HEK293 (cell line): ENCODE measurements at regions not wholly inside any gene's neighbourhood (a gene's known extent, or its start where the extent isn't known, plus 50 kb on each side); places are given as distances from the start of the nearest gene placed in this dataset.

Source experiments
- CTCF ChIA-PET: fragments of 350-600 bp; formaldehyde crosslinking; extraction: SDS; loops from one replicate; lab custom pipeline; 2021; ENCODE audit warnings: antibody characterized with exemption; lab: Yijun Ruan, JAX
- POLR2A ChIA-PET: fragments of 300-600 bp; formaldehyde crosslinking; extraction: SDS; loops from one replicate; lab custom pipeline; 2020; ENCODE audit warnings: antibody characterized with exemption, inconsistent platforms; lab: Yijun Ruan, JAX
- H3K27ac ChIP-seq: fragments of 200-500 bp; sonication (Bioruptor generic); 2 replicates; pipeline ENCODE4 v1.5.1; 2014; ENCODE audit warnings: low read depth, low read length, control low read depth, inconsistent platforms; ENCODE audit errors: extremely low read depth
- H3K36me3 ChIP-seq, 2 experiments: fragments of 200-500 bp in 1 of 2; sonication (Bioruptor generic) in 1 of 2; 1 replicate in 1 of 2; 2 replicates in 1 of 2; pipeline ENCODE4 v1.5.1; 2014 to 2017; ENCODE audit warnings: inconsistent platforms in 2 of 2, low read length in 2 of 2; ENCODE audit not compliant: control insufficient read depth in 2 of 2, insufficient read depth in 1 of 2
- H3K4me1 ChIP-seq: fragments of 200-500 bp; sonication (Bioruptor generic); 2 replicates; pipeline ENCODE4 v1.5.1; 2014; ENCODE audit warnings: mild to moderate bottlenecking, low read length, inconsistent platforms; ENCODE audit not compliant: control insufficient read depth, insufficient read depth
- H3K4me3 ChIP-seq: 2 replicates; pipeline ENCODE4 v1.5.1; 2011; ENCODE audit warnings: low read depth, mild to moderate bottlenecking, control low read depth, low read length, moderate library complexity
- H3K9me3 ChIP-seq: fragments of 200-500 bp; sonication (Bioruptor generic); 2 replicates; pipeline ENCODE4 v1.5.1; 2014; ENCODE audit warnings: low read depth, low read length, inconsistent platforms; ENCODE audit not compliant: control insufficient read depth, insufficient read depth
- GLIS1 ChIP-seq: fragments of 450-650 bp; formaldehyde crosslinking; IDR thresholded peaks from 2 replicates; pipeline ENCODE4 v1.5.1; 2016; ENCODE audit warnings: missing biosample characterization, missing genetic modification characterization
- HOXD13 ChIP-seq: sonication (generic); formaldehyde crosslinking; IDR thresholded peaks from 2 replicates; pipeline ENCODE4 v1.8.0; 2022; ENCODE audit warnings: missing genetic modification reagents, borderline replicate concordance
- KLF17 ChIP-seq: fragments of 450-650 bp; formaldehyde crosslinking; IDR thresholded peaks from 2 replicates; pipeline ENCODE4 v1.5.1; 2016; ENCODE audit warnings: missing biosample characterization, missing genetic modification characterization
- ZBTB1 ChIP-seq: fragments of 450-650 bp; formaldehyde crosslinking; IDR thresholded peaks from 2 replicates; pipeline ENCODE4 v1.5.1; 2016; ENCODE audit warnings: missing biosample characterization, missing genetic modification characterization
- ZFHX2 ChIP-seq: fragments of 450-650 bp; formaldehyde crosslinking; conservative IDR thresholded peaks from 2 replicates; pipeline ENCODE4 v1.5.1; 2016; ENCODE audit warnings: missing biosample characterization, missing genetic modification characterization
- ZFP69B ChIP-seq: fragments of 450-650 bp; formaldehyde crosslinking; IDR thresholded peaks from 2 replicates; pipeline ENCODE4 v1.5.1; 2016; ENCODE audit warnings: missing biosample characterization, missing genetic modification characterization
- ZNF140 ChIP-seq: fragments of 450-650 bp; formaldehyde crosslinking; IDR thresholded peaks from 2 replicates; pipeline ENCODE4 v1.5.1; 2016; ENCODE audit warnings: missing biosample characterization, missing genetic modification characterization
- ZNF214 ChIP-seq: fragments of 450-650 bp; formaldehyde crosslinking; IDR thresholded peaks from 2 replicates; pipeline ENCODE4 v1.5.1; 2017; ENCODE audit warnings: missing biosample characterization, mild to moderate bottlenecking, missing genetic modification characterization, borderline replicate concordance
- ZNF292 ChIP-seq: fragments of 450-650 bp; formaldehyde crosslinking; IDR thresholded peaks from 2 replicates; pipeline ENCODE4 v1.5.1; 2016; ENCODE audit warnings: low read depth, missing biosample characterization, missing genetic modification characterization, borderline replicate concordance
- ZNF341 ChIP-seq: fragments of 450-650 bp; formaldehyde crosslinking; IDR thresholded peaks from 2 replicates; pipeline ENCODE4; 2016; ENCODE audit warnings: low read depth, missing biosample characterization, missing genetic modification characterization
- ZNF354C ChIP-seq: fragments of 450-650 bp; formaldehyde crosslinking; IDR thresholded peaks from 2 replicates; pipeline ENCODE4 v1.5.1; 2016; ENCODE audit warnings: missing biosample characterization, missing genetic modification characterization, low read depth, borderline replicate concordance
- ZNF37A ChIP-seq: fragments of 450-650 bp; IDR thresholded peaks from 2 replicates; pipeline ENCODE4 v1.5.1; 2018; ENCODE audit warnings: missing biosample characterization, missing genetic modification characterization
- ZNF510 ChIP-seq: fragments of 450-650 bp; formaldehyde crosslinking; IDR thresholded peaks from 2 replicates; pipeline ENCODE4 v1.5.1; 2018; ENCODE audit warnings: mild to moderate bottlenecking, missing genetic modification characterization, missing biosample characterization; ENCODE audit not compliant: insufficient replicate concordance
- ZNF530 ChIP-seq: fragments of 450-650 bp; formaldehyde crosslinking; IDR thresholded peaks from 2 replicates; pipeline ENCODE4 v1.5.1; 2016; ENCODE audit warnings: low read depth, missing biosample characterization, missing genetic modification characterization
- ZNF664 ChIP-seq: fragments of 450-650 bp; formaldehyde crosslinking; IDR thresholded peaks from 2 replicates; pipeline ENCODE4 v1.5.1; 2016; ENCODE audit warnings: missing biosample characterization, missing genetic modification characterization
- TF ChIP-seq, protein P1 (sequence below): fragments of 450-650 bp; formaldehyde crosslinking; IDR thresholded peaks from 2 replicates; pipeline ENCODE4 v1.5.1; 2016; ENCODE audit warnings: missing biosample characterization, missing genetic modification characterization, low read depth
- TF ChIP-seq, protein P2 (sequence below): fragments of 450-650 bp; formaldehyde crosslinking; IDR thresholded peaks from 2 replicates; pipeline ENCODE4 v1.5.1; 2016; ENCODE audit warnings: missing biosample characterization, missing genetic modification characterization
- TF ChIP-seq, protein P3 (sequence below): fragments of 450-650 bp; formaldehyde crosslinking; IDR thresholded peaks from 2 replicates; pipeline ENCODE4 v1.5.0; 2017; ENCODE audit warnings: missing biosample characterization, missing genetic modification characterization, borderline replicate concordance

DNA sequence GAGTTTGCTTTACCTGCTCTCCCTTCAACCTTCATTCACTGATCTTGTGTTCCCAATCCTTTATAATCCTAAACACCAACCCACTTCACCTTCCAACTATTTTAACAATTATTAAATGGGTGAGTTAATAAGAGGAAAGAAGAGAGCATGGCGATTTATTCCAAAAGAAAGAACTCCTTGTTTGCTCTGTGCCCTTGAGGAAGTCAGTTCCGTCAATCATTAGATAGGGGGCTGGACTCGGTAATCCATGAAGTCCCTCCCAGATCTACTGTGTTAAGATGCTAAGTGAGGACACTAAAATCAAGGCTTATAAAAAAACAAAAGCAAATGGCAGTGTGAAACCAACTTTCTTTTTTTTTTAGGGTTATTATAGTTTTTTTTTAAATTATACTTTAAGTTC lies 589.9 kb downstream of the XIRP2 start (continued):
- TF ChIP-seq, protein P1, sequence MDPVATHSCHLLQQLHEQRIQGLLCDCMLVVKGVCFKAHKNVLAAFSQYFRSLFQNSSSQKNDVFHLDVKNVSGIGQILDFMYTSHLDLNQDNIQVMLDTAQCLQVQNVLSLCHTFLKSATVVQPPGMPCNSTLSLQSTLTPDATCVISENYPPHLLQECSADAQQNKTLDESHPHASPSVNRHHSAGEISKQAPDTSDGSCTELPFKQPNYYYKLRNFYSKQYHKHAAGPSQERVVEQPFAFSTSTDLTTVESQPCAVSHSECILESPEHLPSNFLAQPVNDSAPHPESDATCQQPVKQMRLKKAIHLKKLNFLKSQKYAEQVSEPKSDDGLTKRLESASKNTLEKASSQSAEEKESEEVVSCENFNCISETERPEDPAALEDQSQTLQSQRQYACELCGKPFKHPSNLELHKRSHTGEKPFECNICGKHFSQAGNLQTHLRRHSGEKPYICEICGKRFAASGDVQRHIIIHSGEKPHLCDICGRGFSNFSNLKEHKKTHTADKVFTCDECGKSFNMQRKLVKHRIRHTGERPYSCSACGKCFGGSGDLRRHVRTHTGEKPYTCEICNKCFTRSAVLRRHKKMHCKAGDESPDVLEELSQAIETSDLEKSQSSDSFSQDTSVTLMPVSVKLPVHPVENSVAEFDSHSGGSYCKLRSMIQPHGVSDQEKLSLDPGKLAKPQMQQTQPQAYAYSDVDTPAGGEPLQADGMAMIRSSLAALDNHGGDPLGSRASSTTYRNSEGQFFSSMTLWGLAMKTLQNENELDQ (tag by site-specific recombination): no peak
- TF ChIP-seq, protein P2, sequence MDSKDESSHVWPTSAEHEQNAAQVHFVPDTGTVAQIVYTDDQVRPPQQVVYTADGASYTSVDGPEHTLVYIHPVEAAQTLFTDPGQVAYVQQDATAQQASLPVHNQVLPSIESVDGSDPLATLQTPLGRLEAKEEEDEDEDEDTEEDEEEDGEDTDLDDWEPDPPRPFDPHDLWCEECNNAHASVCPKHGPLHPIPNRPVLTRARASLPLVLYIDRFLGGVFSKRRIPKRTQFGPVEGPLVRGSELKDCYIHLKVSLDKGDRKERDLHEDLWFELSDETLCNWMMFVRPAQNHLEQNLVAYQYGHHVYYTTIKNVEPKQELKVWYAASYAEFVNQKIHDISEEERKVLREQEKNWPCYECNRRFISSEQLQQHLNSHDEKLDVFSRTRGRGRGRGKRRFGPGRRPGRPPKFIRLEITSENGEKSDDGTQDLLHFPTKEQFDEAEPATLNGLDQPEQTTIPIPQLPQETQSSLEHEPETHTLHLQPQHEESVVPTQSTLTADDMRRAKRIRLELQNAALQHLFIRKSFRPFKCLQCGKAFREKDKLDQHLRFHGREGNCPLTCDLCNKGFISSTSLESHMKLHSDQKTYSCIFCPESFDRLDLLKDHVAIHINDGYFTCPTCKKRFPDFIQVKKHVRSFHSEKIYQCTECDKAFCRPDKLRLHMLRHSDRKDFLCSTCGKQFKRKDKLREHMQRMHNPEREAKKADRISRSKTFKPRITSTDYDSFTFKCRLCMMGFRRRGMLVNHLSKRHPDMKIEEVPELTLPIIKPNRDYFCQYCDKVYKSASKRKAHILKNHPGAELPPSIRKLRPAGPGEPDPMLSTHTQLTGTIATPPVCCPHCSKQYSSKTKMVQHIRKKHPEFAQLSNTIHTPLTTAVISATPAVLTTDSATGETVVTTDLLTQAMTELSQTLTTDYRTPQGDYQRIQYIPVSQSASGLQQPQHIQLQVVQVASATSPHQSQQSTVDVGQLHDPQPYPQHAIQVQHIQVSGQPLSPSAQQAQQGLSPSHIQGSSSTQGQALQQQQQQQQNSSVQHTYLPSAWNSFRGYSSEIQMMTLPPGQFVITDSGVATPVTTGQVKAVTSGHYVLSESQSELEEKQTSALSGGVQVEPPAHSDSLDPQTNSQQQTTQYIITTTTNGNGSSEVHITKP (tag by site-specific recombination): no peak
- TF ChIP-seq ZNF510 (tag by site-specific recombination): no peak

DNA sequence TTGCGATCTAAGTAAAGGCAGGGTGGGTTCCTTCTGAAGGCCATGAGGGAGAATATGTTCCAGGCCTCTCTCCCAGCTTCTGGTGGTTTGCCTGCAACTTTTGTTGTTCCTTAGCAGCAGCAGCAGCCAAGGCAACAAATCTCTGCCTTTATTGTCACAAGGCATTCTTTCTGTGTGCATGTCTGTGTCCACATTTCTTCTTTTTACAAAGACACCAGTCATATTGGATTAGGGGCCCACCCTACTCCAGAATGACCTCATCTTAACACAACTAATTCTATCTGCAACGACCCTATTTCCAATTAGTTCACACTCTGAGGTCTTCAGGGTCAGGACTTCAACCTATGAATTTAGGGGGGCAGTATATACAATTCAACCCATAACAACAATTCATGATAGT lies 587.5 kb downstream of the XIRP2 start:
- Histone ChIP-seq H3K4me1 (0 out of 2 replicates have a peak, but pooled peaks cover 3% of the 10 kb centered on the region), H3K4me3 (no peak overlapping the region), H3K36me3 (no peaks in the 10 kb centered on the region), H3K27ac (no peak overlapping the region), H3K9me3 (no peaks in the 10 kb centered on the region)
- CTCF ChIA-PET: interaction anchor here (0.6 kb wide), 1 partner anchor 12 kb away, joined by 6 read pairs; no protein-coding TSS in a partner anchor
- POLR2A ChIA-PET: no interaction called here
- TF ChIP-seq, protein P3, sequence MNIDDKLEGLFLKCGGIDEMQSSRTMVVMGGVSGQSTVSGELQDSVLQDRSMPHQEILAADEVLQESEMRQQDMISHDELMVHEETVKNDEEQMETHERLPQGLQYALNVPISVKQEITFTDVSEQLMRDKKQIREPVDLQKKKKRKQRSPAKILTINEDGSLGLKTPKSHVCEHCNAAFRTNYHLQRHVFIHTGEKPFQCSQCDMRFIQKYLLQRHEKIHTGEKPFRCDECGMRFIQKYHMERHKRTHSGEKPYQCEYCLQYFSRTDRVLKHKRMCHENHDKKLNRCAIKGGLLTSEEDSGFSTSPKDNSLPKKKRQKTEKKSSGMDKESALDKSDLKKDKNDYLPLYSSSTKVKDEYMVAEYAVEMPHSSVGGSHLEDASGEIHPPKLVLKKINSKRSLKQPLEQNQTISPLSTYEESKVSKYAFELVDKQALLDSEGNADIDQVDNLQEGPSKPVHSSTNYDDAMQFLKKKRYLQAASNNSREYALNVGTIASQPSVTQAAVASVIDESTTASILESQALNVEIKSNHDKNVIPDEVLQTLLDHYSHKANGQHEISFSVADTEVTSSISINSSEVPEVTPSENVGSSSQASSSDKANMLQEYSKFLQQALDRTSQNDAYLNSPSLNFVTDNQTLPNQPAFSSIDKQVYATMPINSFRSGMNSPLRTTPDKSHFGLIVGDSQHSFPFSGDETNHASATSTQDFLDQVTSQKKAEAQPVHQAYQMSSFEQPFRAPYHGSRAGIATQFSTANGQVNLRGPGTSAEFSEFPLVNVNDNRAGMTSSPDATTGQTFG (tag by site-specific recombination): no peak
- TF ChIP-seq ZFHX2: no peak
- TF ChIP-seq ZNF341 (tag by site-specific recombination): no peak
- no peak for TF ChIP-seq KLF17 (tag by site-specific recombination)
- no peak for TF ChIP-seq ZNF664
- no peak for TF ChIP-seq ZBTB1
- TF ChIP-seq ZFP69B (tag by site-specific recombination): no peak
- TF ChIP-seq ZNF140 (tag by site-specific recombination): no peak
- TF ChIP-seq HOXD13 (CRISPR knock-in tag): no peak
- TF ChIP-seq ZNF354C (tag by site-specific recombination): no peak
- no peak for TF ChIP-seq ZNF37A
- no peak for TF ChIP-seq ZNF292 (tag by site-specific recombination)
- TF ChIP-seq GLIS1: no peak
- TF ChIP-seq ZNF530 (tag by site-specific recombination): no peak
- TF ChIP-seq ZNF214: no peak
- TF ChIP-seq, all 188 proteins: peak for 0
